ENCODE measurements at regions not wholly inside any gene's neighbourhood (a gene's known extent, or its start where the extent isn't known, plus 50 kb on each side); places are given as distances from the start of the nearest gene placed in this dataset.
"Not testable (repeated sequence)": the region's sequence is repeated elsewhere in the genome, so short reads cannot be mapped to it uniquely, and the experiment has no call there.

GRCh38 chr1:30550365-30551220 lies 172.8 kb downstream of the MATN1 start:
- DNase-seq, result no peak

- not testable (repeated sequence) for DNase-seq
Observed at GRCh38 chr1:30549872-30550271, 173.5 kb downstream of the MATN1 start.

GRCh38 chr1:30548294-30548693 lies 175.1 kb downstream of the MATN1 start:
- DNase-seq, result no peak

GRCh38 chr1:30547326-30547725 lies 176.1 kb downstream of the MATN1 start:
- not testable (repeated sequence) for DNase-seq

- no peak for DNase-seq
Observed at GRCh38 chr1:30545365-30545764, 178.0 kb downstream of the MATN1 start.

- no peak for DNase-seq
Observed at GRCh38 chr1:30541721-30542485, 181.5 kb downstream of the MATN1 start.

- DNase-seq, result no peak
Observed at GRCh38 chr1:30540611-30541192, 182.7 kb downstream of the MATN1 start.

- no peak for DNase-seq
Observed at GRCh38 chr1:30539884-30540283, 183.5 kb downstream of the MATN1 start.

GRCh38 chr1:30538993-30539867 lies 184.2 kb downstream of the MATN1 start:
- no peak for DNase-seq

GRCh38 chr1:30538226-30538992 lies 185.0 kb downstream of the MATN1 start:
- no peak for DNase-seq

- no peak for DNase-seq
Observed at GRCh38 chr1:30537279-30537678, 186.1 kb downstream of the MATN1 start.

GRCh38 chr1:30536530-30536929 lies 186.9 kb downstream of the MATN1 start:
- no peak for DNase-seq

GRCh38 chr1:30535595-30536325 lies 187.6 kb downstream of the MATN1 start:
- DNase-seq, result no peak

GRCh38 chr1:30534551-30534940 lies 188.8 kb downstream of the MATN1 start:
- no peak for DNase-seq

GRCh38 chr1:30533796-30534550 lies 189.4 kb downstream of the MATN1 start:
- no peak for DNase-seq

GRCh38 chr1:30533141-30533540 lies 190.2 kb downstream of the MATN1 start:
- no peak for DNase-seq

GRCh38 chr1:30532621-30533020 lies 190.8 kb downstream of the MATN1 start:
- DNase-seq, result no peak

GRCh38 chr1:30527511-30528140 lies 195.8 kb downstream of the MATN1 start:
- DNase-seq, result no peak

- DNase-seq, result no peak
Observed at GRCh38 chr1:30526652-30527345, 196.6 kb downstream of the MATN1 start.
